VCaP (cell line): ENCODE measurements at regions not wholly inside any gene's neighbourhood (a gene's known extent, or its start where the extent isn't known, plus 50 kb on each side); places are given as distances from the start of the nearest gene placed in this dataset.
A peak's percentile ranks its signal among the peaks of the same experiment; 100 is the strongest.

ENCODE experiments used
- H3K27ac ChIP-seq: fragments of 450-650 bp; 2 replicates; pipeline ENCODE4 v1.5.1; 2017
- CTCF ChIP-seq: fragments of 450-650 bp; conservative IDR thresholded peaks from 2 replicates; pipeline ENCODE4 v1.5.1; 2017; ENCODE audit warnings: mild to moderate bottlenecking, moderate library complexity

DNA sequence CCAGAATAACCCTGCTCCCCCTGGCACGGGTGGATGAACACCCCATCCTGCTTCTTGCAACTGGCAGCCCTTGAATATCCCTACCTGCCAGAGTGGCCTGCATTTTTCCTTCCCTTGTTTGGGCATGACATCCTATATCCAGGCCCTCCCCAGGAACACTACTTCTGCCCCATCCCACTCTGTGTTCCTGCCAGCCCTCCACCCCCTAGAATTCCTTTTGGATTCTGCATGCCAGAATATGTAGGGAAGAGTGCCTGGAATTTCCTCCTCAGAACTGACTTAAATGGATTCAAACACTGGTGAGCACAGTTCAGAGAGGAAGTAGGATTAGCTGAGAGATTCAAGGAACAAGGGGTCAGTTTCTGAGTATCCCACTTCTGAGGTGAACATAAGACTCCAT is 123.5 kb upstream of the PELI1 start:
- no peak overlapping the region for H3K27ac ChIP-seq

GRCh38 chr2:64268330-64269048 is 124.3 kb upstream of the PELI1 start:
- no peak for TF ChIP-seq CTCF
- H3K27ac ChIP-seq, result no peak overlapping the region

More for the DNA sequence above, 123.5 kb upstream of the PELI1 start:
- no peak for TF ChIP-seq CTCF

DNA sequence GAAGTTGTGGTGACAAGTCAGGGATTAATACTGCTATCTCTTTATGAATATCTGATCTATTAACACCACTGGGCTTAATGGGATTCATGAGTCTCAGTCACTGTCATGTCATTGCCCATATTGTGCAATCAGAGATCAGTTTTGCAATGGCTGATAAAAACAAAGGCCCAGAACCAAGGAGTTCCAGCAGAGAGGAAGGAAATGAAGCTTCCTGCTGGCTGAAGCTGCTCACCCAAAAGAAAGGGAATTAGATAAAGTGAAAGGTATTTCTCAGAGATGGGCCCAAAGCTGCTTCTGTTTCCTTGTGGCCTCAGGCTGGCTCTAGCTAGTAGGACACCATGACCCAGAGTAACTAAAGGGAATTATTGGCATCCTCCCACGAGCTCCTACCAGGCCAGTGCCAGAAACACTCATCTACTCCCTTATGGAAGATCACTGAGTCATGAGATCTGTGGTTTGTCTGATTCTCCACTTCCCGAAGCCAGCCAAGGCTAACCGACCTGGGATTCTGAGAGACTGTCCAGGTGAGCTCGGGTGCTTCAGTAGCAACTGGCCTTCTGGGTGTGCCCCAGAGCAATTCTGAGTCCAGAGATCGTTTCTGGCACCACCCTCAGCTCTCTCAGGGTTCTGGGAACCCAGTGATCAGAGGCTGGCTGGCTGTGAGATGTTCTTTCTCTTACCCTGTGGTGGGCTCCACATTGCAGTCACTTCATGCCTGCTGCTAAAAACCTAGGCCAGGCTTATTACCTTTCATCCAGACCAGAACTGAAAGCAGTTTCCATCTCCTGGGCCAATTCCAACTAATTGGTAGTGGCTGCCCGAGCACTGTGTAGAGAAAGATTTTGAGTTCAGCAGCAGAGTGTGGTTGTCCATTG is 129.5 kb upstream of the PELI1 start:
- TF ChIP-seq CTCF, result no peak
- no peak overlapping the region for H3K27ac ChIP-seq

GRCh38 chr2:64274399-64275173 is 130.4 kb upstream of the PELI1 start:
- no peak overlapping the region for H3K27ac ChIP-seq
- no peak for TF ChIP-seq CTCF

DNA sequence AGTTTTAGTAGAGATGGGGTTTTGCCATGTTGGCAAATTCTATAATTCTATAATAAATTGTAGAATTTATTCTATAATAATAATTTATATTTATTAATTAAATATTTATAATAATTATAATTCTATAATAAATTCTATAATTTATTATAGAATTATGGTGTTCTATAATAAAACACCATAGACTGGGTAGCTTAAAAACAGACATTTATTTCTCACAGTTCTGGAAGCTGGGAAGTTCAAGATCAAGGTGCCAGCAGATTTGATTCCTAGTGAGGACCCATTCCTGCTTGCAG is 130.9 kb upstream of the PELI1 start:
- H3K27ac ChIP-seq, result no peak overlapping the region

GRCh38 chr2:64276417-64277095 is 132.3 kb upstream of the PELI1 start:
- TF ChIP-seq CTCF, result no peak

More for the DNA sequence above, 130.9 kb upstream of the PELI1 start:
- TF ChIP-seq CTCF, result no peak

More at GRCh38 chr2:64276417-64277095, 132.3 kb upstream of the PELI1 start:
- peak overlapping the region; percentile 65 for H3K27ac ChIP-seq
